K562 (cell line): ENCODE measurements at regions not wholly inside any gene's neighbourhood (a gene's known extent, or its start where the extent isn't known, plus 50 kb on each side); places are given as distances from the start of the nearest gene placed in this dataset.
A peak's percentile ranks its signal among the peaks of the same experiment; 100 is the strongest.

Source experiments
- ATAC-seq: fragments of 200-7000 bp; cut with Tn5 transposase; 3 replicates; pipeline ENCODE4 v1.9.1; 2020; ENCODE audit warnings: moderate library complexity
- BruUV-seq: library from RNA; stranded (reverse); fragments of 400-500 nt; replicated peaks from 2 replicates; lab custom pipeline; 2021; lab: Mats Ljungman, UMichigan
- CTCF ChIA-PET: fragments of 300-600 bp; formaldehyde crosslinking; extraction: SDS; loops from one replicate; lab custom pipeline; 2021; ENCODE audit warnings: low intra/inter-chr PET ratio; lab: Yijun Ruan, JAX
- POLR2A ChIA-PET: fragments of 300-600, 350-650 bp; sonication (Branson Sonifier 250); formaldehyde crosslinking; extraction: SDS; loops from one replicate; lab custom pipeline; 2021; ENCODE audit warnings: antibody characterized with exemption, inconsistent platforms; lab: Yijun Ruan, JAX
- DNase-seq, 4 experiments: peaks; one replicate each; pipeline versions ENCODE4 v3.0.0 to v3.0.0-alpha.2; 2011 to 2018; ENCODE audit warnings: low spot score in 3 of 4, mixed read lengths in 3 of 4; ENCODE audit errors: extremely low read depth in 1 of 4
- FAIRE-seq: peaks from 2 replicates; lab custom pipeline; 2011; peaks lifted over from hg19 to GRCh38; lab: Jason Lieb, UNC
- H2AFZ ChIP-seq: 2 replicates; pipeline ENCODE4 v1.6.0; 2011; ENCODE audit warnings: low read depth, low read length, control low read depth, inconsistent platforms
- H3K27ac ChIP-seq: fragments of 200-600 bp; 3 replicates; pipeline ENCODE4 v1.8.0; 2011; ENCODE audit warnings: low read depth, mild to moderate bottlenecking, control low read depth, inconsistent platforms, low read length, moderate library complexity, mixed read lengths; ENCODE audit errors: extremely low read depth
- H3K27me3 ChIP-seq, 2 experiments: fragments of 300-600 bp in 1 of 2; 2 replicates in 1 of 2; 3 replicates in 1 of 2; pipeline versions ENCODE4 v1.6.0 to v1.8.0; 2011; ENCODE audit warnings: inconsistent platforms in 2 of 2, low read length in 2 of 2, mild to moderate bottlenecking in 1 of 2, mixed read lengths in 1 of 2, moderate library complexity in 1 of 2; ENCODE audit not compliant: control insufficient read depth in 2 of 2, insufficient read depth in 2 of 2
- H3K36me3 ChIP-seq: fragments of 300-600 bp; 3 replicates; pipeline ENCODE4 v1.8.0; 2011; ENCODE audit warnings: mild to moderate bottlenecking, low read length, inconsistent platforms; ENCODE audit not compliant: control insufficient read depth, insufficient read depth
- H3K4me1 ChIP-seq, 2 experiments: fragments of 200-600 bp in 1 of 2; replicated peaks in 1 of 2; 2 replicates in 1 of 2; 3 replicates in 1 of 2; pipeline versions ENCODE4 v1.5.1 to v1.8.0; 2011; ENCODE audit warnings: inconsistent platforms in 2 of 2, low read length in 2 of 2, mild to moderate bottlenecking in 1 of 2, mixed read lengths in 1 of 2, moderate library complexity in 1 of 2; ENCODE audit not compliant: control insufficient read depth in 2 of 2, insufficient read depth in 2 of 2
- H3K4me2 ChIP-seq: 2 replicates; pipeline ENCODE4 v1.6.1; 2011; ENCODE audit warnings: low read length, control low read depth, inconsistent platforms, mixed read lengths; ENCODE audit not compliant: insufficient read depth
- H3K4me3 ChIP-seq: fragments of 200-600 bp; sonication (generic), shearing (Covaris generic); 2 replicates; pipeline ENCODE4 v1.5.1; 2016; ENCODE audit warnings: control low read depth, inconsistent platforms
- H3K79me2 ChIP-seq: fragments of 200-600 bp; 3 replicates; pipeline ENCODE4 v1.8.0; 2011; ENCODE audit warnings: low read length, inconsistent platforms; ENCODE audit not compliant: control insufficient read depth, insufficient read depth
- H3K9ac ChIP-seq, 2 experiments: 2 replicates each; pipeline versions ENCODE4 v1.6.0 to v1.6.1; 2011; ENCODE audit warnings: low read depth in 2 of 2, low read length in 2 of 2, control low read depth in 1 of 2, inconsistent platforms in 1 of 2, mild to moderate bottlenecking in 1 of 2, mixed read lengths in 1 of 2; ENCODE audit not compliant: insufficient read depth in 1 of 2
- H3K9me1 ChIP-seq: one replicate; pipeline ENCODE4 v1.6.0; 2011; ENCODE audit warnings: inconsistent platforms, mild to moderate bottlenecking, low read length, moderate library complexity; ENCODE audit not compliant: control insufficient read depth, insufficient read depth
- H3K9me3 ChIP-seq: replicated peaks from 2 replicates; pipeline ENCODE4 v1.5.1; 2011; ENCODE audit warnings: low read depth, low read length, inconsistent platforms; ENCODE audit not compliant: control insufficient read depth, insufficient read depth
- H4K20me1 ChIP-seq: replicated peaks from 2 replicates; pipeline ENCODE4 v1.6.1; 2011; ENCODE audit warnings: low read length, inconsistent platforms, mixed read lengths; ENCODE audit not compliant: control insufficient read depth, insufficient read depth
- HEY1 ChIP-seq: fragments of 250-450 bp; sonication (Bioruptor Pico); IDR thresholded peaks from 2 replicates; pipeline ENCODE4 v1.5.0; 2020; ENCODE audit warnings: mild to moderate bottlenecking, moderate library complexity, borderline replicate concordance
- PHB2 ChIP-seq: fragments of 450-650 bp; IDR thresholded peaks from 2 replicates; pipeline ENCODE4 v1.6.1; 2017; ENCODE audit warnings: low read depth
- RBBP5 ChIP-seq: fragments of 200-600 bp; sonication (generic); IDR thresholded peaks from 2 replicates; pipeline ENCODE4 v1.6.1; 2012; ENCODE audit warnings: borderline replicate concordance, mild to moderate bottlenecking, low read length, control low read depth, inconsistent platforms; ENCODE audit not compliant: insufficient read depth, poor library complexity, severe bottlenecking
- SRSF3 ChIP-seq: fragments of 200-400 bp; formaldehyde crosslinking; IDR thresholded peaks from 2 replicates; pipeline ENCODE4 v1.6.1; 2016; ENCODE audit warnings: mild to moderate bottlenecking, low read length, moderate library complexity; ENCODE audit not compliant: insufficient read depth
- ZNF212 ChIP-seq: fragments of 450-650 bp; formaldehyde crosslinking; IDR thresholded peaks from 2 replicates; pipeline ENCODE4 v1.4.0; 2020; ENCODE audit warnings: mild to moderate bottlenecking
- ZNF75A ChIP-seq: fragments of 450-650 bp; formaldehyde crosslinking; IDR thresholded peaks from 2 replicates; pipeline ENCODE4 v1.4.0; 2020; ENCODE audit warnings: mild to moderate bottlenecking
- WGBS: fragments of 100-300 bp; shearing (Covaris generic); methylation state at CpG from one replicate; pipeline ENCODE4 v1.1.6; 2016; ENCODE audit warnings: low coverage, mixed read lengths; ENCODE audit not compliant: insufficient coverage; ENCODE audit errors: missing lambda C conversion rate; 5-methylcytosine and 5-hydroxymethylcytosine counted together
- in situ Hi-C: fragments of 300-500 bp; cut with MboI; formaldehyde crosslinking; loops from 4 replicates; pipeline ENCODE4 v1.15.0; 2018; ENCODE audit warnings: inconsistent platforms, mixed read lengths
- intact Hi-C: fragments of 100-400 bp; cut with micrococcal nuclease; formaldehyde crosslinking; loops from 2 replicates; pipeline ENCODE4 v1.14.2; 2022
- TF ChIP-seq, protein P1 (sequence below): sonication (generic); formaldehyde crosslinking; IDR thresholded peaks from 2 replicates; pipeline ENCODE4 v1.8.0; 2022; ENCODE audit warnings: missing genetic modification reagents, mild to moderate bottlenecking, borderline replicate concordance

DNA sequence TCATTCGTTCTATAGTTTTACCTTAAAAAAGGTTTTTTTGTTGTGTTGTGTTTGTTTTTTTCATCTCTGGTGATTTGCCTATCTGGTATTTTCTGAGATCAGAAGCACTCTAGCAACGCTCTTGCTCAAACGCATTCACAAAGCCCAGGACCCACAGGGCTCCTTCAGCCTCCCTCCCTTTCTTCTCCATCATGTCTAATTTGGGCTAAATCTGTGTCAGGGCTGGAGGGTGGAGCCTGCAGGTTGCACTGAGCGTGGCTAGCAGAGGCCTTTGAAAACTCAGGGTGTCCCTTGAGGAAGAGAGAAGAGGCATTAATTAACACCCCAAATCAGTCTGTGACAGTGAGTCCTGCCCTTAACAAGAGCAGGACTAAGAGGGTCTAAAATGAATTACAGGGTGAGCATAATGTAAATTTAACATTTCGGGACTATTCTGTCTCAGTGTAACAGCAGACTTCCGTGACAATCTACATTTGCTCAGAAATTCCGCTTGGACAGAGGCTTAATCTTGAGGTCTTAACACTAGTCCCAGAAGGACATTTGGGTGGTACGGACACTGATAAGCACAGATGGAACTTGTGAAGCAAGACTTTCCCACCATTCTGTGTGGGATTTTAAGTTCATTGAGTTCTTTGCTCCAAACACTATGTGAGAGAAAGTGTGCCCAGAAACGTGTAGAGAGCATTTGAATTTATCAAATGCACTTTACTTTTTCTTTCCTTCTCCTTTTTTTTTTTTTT is 174.4 kb upstream of the APCDD1 start:
- Histone ChIP-seq H3K79me2 (no peaks in the 10 kb centered on the region), H3K9me1 (no peaks in the 10 kb centered on the region), H3K4me1 (no peaks in the 10 kb centered on the region), H3K9ac (no peak overlapping the region), H2AFZ (no peak overlapping the region), H3K4me2 (no peak overlapping the region), H3K4me3 (no peak overlapping the region), H3K27ac (no peak overlapping the region), H3K36me3 (no peaks in the 10 kb centered on the region), H3K9me3 (no peaks in the 10 kb centered on the region), H3K27me3 (peaks cover 8 to 11% of the 10 kb centered on the region in 2 experiments; a peak in 3 of 5 replicates), H4K20me1 (no peaks in the 10 kb centered on the region)
- BruUV-seq = no TSS peak
- ATAC-seq (no peak), FAIRE-seq (no peak), DNase-seq (no peak)
- POLR2A ChIA-PET = no interaction called here
- intact Hi-C loops = no loop called here
- CTCF ChIA-PET = no interaction called here
- TF ChIP-seq ZNF75A (CRISPR knock-in tag) (peak; percentile 67; the same call in 1 of the 2 replicates), PHB2 (no peak), SRSF3 (no peak), HEY1 (CRISPR knock-in tag) (no peak), RBBP5 (no peak), ZNF212 (CRISPR knock-in tag) (no peak)
- TF ChIP-seq, protein P1, sequence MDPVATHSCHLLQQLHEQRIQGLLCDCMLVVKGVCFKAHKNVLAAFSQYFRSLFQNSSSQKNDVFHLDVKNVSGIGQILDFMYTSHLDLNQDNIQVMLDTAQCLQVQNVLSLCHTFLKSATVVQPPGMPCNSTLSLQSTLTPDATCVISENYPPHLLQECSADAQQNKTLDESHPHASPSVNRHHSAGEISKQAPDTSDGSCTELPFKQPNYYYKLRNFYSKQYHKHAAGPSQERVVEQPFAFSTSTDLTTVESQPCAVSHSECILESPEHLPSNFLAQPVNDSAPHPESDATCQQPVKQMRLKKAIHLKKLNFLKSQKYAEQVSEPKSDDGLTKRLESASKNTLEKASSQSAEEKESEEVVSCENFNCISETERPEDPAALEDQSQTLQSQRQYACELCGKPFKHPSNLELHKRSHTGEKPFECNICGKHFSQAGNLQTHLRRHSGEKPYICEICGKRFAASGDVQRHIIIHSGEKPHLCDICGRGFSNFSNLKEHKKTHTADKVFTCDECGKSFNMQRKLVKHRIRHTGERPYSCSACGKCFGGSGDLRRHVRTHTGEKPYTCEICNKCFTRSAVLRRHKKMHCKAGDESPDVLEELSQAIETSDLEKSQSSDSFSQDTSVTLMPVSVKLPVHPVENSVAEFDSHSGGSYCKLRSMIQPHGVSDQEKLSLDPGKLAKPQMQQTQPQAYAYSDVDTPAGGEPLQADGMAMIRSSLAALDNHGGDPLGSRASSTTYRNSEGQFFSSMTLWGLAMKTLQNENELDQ (CRISPR knock-in tag) = no peak
- 0% methylated on average over 9 of the region's 9 CpGs for WGBS
- in situ Hi-C loops = no loop called here
